ENCODE measurements at regions not wholly inside any gene's neighbourhood (a gene's known extent, or its start where the extent isn't known, plus 50 kb on each side); places are given as distances from the start of the nearest gene placed in this dataset.

DNA sequence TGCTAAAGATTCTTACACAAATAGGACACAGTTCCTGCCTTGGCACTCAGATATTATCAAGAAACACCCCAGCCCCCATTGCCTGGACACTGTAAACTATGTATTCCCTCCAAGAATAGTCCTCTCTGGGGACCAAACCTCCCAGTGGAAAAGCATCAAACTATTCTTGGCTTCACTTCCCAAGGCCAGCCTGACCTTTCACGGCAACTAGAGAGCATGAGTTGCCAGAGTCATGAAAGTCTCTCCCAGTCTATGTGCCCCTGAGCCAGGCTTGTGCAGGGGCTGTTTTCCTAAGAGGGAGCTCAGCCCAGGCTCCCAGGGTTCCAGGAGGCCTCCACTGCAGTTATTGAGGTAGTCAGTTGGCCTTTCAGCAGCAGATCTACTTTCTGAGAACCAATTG is 251.9 kb upstream of the TGFBR2 start:
- TF ChIP-seq, protein P1, sequence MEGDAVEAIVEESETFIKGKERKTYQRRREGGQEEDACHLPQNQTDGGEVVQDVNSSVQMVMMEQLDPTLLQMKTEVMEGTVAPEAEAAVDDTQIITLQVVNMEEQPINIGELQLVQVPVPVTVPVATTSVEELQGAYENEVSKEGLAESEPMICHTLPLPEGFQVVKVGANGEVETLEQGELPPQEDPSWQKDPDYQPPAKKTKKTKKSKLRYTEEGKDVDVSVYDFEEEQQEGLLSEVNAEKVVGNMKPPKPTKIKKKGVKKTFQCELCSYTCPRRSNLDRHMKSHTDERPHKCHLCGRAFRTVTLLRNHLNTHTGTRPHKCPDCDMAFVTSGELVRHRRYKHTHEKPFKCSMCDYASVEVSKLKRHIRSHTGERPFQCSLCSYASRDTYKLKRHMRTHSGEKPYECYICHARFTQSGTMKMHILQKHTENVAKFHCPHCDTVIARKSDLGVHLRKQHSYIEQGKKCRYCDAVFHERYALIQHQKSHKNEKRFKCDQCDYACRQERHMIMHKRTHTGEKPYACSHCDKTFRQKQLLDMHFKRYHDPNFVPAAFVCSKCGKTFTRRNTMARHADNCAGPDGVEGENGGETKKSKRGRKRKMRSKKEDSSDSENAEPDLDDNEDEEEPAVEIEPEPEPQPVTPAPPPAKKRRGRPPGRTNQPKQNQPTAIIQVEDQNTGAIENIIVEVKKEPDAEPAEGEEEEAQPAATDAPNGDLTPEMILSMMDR (IDR thresholded peaks at IDR 0.05), result no peak
- TF ChIP-seq POLR2A (IDR thresholded peaks at IDR 0.05), result no peak
